Gastroesophageal sphincter (tissue), 4 donors: ENCODE measurements at regions not wholly inside any gene's neighbourhood (a gene's known extent, or its start where the extent isn't known, plus 50 kb on each side); places are given as distances from the start of the nearest gene placed in this dataset.
A peak's percentile ranks its signal among the peaks of the same experiment; 100 is the strongest.

Experiments
- ATAC-seq: fragments of 150-250 bp; one replicate; pipeline ENCODE4 v1.9.1; 2016; ENCODE audit warnings: mild to moderate bottlenecking, moderate library complexity
- H3K27ac ChIP-seq, 4 donors: fragments of 200-600 bp; sonication (generic) in 3 of 4; 1 replicate in 3 of 4; 2 replicates in 1 of 4; pipeline ENCODE4 v1.5.1; 2016 to 2019
- H3K27me3 ChIP-seq: fragments of 200-600 bp; sonication (generic); one replicate; pipeline ENCODE4 v1.5.1; 2019
- H3K36me3 ChIP-seq, 2 donors: fragments of 200-600 bp; sonication (generic); one replicate each; pipeline ENCODE4 v1.5.1; 2019; ENCODE audit warnings: control low read depth in 1 of 2
- H3K4me1 ChIP-seq, 3 donors: fragments of 200-600 bp; sonication (generic); 1 replicate in 2 of 3; 2 replicates in 1 of 3; pipeline ENCODE4 v1.5.1; 2016 to 2019; ENCODE audit warnings: control low read depth in 2 of 3
- H3K4me3 ChIP-seq, 2 donors: fragments of 200-600 bp; sonication (generic); one replicate each; pipeline ENCODE4 v1.5.1; 2019; ENCODE audit warnings: mild to moderate bottlenecking in 1 of 2, moderate library complexity in 1 of 2
- H3K9me3 ChIP-seq, 3 donors: fragments of 200-600 bp; sonication (generic); one replicate each; pipeline ENCODE4 v1.5.1; 2017 to 2019; ENCODE audit warnings: control low read depth in 2 of 3
- CTCF ChIP-seq, 4 experiments: fragments of 200-600 bp in 2 of 4; fragments of 450-650 bp in 2 of 4; sonication (generic) in 1 of 4; IDR thresholded peaks; one replicate each; pipeline ENCODE4 v1.5.1; 2017 to 2019; ENCODE audit warnings: antibody characterized with exemption in 4 of 4, mild to moderate bottlenecking in 2 of 4, moderate library complexity in 2 of 4
- EP300 ChIP-seq: sonication (generic); formaldehyde crosslinking; IDR thresholded peaks from one replicate; pipeline ENCODE4 v1.6.1; 2017; ENCODE audit warnings: antibody characterized with exemption, mild to moderate bottlenecking
- POLR2A ChIP-seq, 2 donors: fragments of 450-650 bp; IDR thresholded peaks; one replicate each; pipeline ENCODE4 v1.6.1; 2017; ENCODE audit warnings: antibody characterized with exemption in 2 of 2, mild to moderate bottlenecking in 2 of 2, moderate library complexity in 1 of 2
- POLR2AphosphoS5 ChIP-seq: sonication (generic); formaldehyde crosslinking; IDR thresholded peaks from one replicate; pipeline ENCODE4 v1.6.1; 2017; ENCODE audit warnings: antibody characterized with exemption
- WGBS, 2 donors: methylation state at CpG; one replicate each; pipeline ENCODE4 v1.1.5; 2018; ENCODE audit warnings: low coverage in 1 of 2; 5-methylcytosine and 5-hydroxymethylcytosine counted together

DNA sequence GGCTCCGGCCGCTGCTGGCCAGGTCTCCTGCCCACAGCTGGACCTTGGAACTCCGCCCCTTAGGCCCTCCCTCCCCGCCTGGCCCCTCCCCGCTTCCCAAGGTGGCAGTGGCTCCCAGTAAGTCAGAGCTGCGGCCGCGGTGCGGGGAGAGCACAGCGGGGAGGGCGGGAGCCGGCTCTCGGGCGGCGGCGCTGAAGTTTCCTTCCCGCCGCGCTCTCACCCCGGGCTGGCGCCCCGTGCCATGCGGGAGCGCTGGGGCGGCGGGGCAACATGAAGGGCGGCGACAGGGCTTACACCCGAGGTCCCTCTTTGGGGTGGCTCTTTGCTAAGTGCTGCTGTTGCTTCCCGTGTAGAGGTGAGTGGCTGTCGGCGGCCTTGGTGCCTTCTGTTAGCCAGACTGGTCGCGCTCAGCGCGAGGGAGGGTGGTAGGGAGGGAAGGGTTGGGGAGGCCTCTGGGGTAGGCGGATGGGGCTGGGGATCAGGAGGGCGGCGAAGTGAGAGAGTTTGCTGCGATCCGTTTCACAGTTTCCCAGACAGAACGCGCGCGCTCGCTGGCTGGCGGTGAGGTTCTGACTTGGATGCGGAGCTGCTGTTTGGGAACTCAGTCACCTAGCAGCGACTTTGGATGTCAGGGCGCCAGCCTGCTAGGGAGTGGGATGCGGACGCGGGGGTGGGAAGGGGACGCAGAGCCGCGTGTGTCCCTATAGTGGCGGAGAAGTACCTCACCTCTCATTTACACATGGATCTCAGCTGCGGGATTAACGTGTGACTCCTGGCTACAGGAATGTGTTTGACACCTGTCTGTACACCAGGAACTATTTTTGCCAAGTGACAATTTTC, 145.5 kb upstream of the UMPS start:
- ATAC-seq = peak; percentile 94
- Histone ChIP-seq H3K4me1 (peaks cover 0 to 19% (median 6%) of the 10 kb centered on the region in 3 donors), H3K27ac (peak overlapping the region in 3 of 4 donors; percentile 63 to 73 (median 68)), H3K27me3 (peaks cover 13% of the 10 kb centered on the region), H3K9me3 (no peaks in the 10 kb centered on the region), H3K4me3 (peak overlapping the region; percentile 31 to 61), H3K36me3 (no peaks in the 10 kb centered on the region)
- TF ChIP-seq POLR2A (IDR thresholded peaks at IDR 0.05) (no peak), POLR2AphosphoS5 (peak; percentile 63)
- WGBS, 2 donors = 0 to 13% methylated on average over 1 to 18 of the region's 59 CpGs

DNA sequence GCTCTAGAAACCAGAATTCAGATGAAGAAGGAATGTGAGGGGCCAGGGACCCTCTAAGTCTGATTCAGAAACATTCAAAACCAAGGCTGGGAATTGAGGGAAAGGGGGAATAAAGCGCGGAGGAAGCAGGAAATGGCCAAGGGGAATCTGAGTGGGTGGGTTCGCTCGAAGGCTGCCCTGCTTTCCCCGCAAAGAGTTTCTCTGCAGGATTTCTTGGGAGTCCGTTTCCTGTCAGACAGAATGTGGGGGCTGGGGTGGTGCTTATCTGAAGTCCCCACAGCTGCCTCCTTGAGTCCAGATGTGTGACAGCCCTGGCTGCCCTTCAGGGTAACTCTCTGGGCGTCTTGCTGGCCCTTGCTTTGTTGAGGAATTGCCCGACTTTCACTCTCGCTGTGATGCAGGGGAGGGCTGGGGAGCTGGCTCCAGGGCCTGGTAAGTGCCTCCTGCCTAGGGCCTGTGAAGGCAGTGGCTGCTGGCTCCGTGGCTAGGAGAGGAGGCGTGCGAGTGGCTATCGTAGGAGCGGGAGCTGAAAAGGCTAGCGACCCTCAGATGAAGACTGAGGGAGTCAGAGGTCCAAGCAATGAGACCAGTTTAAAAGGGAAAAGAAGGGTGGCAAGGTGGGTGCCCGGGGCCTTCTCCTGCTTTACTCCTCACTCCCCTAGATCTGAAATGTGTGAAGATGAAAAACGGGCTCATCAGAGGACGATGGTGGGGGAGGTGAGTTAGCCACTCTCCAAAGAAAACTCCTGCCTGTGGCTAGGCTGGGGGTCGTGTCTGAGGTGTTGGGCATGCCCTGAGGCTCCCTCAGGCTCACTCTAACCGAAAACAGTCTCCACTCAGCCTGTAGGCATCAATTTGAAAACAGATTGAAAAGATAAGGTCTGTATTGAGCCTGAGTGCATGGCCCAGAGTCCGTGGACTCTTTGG, 143.9 kb upstream of the UMPS start:
- peaks cover 0 to 19% (median 6%) of the 10 kb centered on the region in 3 donors for H3K4me1 ChIP-seq
- no peak for TF ChIP-seq EP300
- TF ChIP-seq POLR2AphosphoS5 = no peak
- no peak for TF ChIP-seq POLR2A (IDR thresholded peaks at IDR 0.05)
- no peak for TF ChIP-seq CTCF (IDR thresholded peaks at IDR 0.05)
- no peak for ATAC-seq
- H3K36me3 ChIP-seq = no peaks in the 10 kb centered on the region
- H3K27ac ChIP-seq = no peak overlapping the region
- H3K9me3 ChIP-seq = no peaks in the 10 kb centered on the region
- no peak overlapping the region for H3K4me3 ChIP-seq
- 74 to 89% methylated on average over 10 to 12 of the region's 21 CpGs for WGBS, 2 donors
- peaks cover 13% of the 10 kb centered on the region for H3K27me3 ChIP-seq

DNA sequence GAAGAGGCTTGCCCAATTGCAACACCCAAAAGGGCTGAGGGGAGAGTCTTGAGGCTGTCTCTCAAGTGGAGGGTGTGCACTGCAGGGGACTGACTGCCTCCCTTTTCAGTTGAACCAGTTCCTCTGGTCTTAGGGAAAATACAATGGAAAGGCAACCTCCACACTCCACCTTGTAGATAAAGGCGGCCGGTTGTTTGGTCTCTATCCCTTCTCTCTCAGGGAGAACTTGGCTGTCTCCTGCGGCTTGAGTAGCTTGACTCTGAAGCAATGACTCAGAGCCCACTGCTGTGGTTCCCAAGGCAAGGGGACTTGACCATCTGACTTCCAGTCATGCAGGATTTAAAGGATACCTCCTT, 143.2 kb upstream of the UMPS start:
- Histone ChIP-seq H3K4me1 (peaks cover 0 to 19% (median 6%) of the 10 kb centered on the region in 3 donors), H3K9me3 (no peaks in the 10 kb centered on the region), H3K27me3 (peaks cover 13% of the 10 kb centered on the region), H3K36me3 (no peaks in the 10 kb centered on the region), H3K27ac (no peak overlapping the region), H3K4me3 (no peak overlapping the region)
- WGBS, 2 donors = 100% methylated on average over 2 of the region's 3 CpGs; no CpG with 5 or more reads in 1 of the 2 donors
- no peak for ATAC-seq
- no peak for TF ChIP-seq POLR2AphosphoS5
- TF ChIP-seq CTCF (IDR thresholded peaks at IDR 0.05) = no peak

DNA sequence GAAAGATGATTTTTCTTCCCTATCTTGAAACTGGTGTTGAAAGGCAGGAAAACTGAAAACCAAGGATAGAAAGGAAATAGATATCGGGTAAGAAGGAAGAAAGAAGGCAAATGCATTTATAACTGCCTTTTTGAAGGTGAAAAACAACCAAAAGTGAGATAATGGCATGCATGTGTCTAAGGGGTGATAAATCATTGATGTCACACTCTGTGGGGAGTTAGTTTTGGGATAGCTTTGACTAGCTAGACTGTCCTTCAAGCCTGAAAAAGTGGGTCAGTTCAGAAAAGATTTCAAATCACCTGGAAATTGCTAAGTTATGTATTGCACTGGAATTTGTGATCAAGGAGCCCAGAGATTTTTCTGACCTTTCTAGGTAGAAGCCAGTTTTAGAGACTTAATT, 142.2 kb upstream of the UMPS start:
- ATAC-seq = no peak
- no peak overlapping the region for H3K4me3 ChIP-seq
- H3K9me3 ChIP-seq = no peaks in the 10 kb centered on the region
- H3K36me3 ChIP-seq = no peaks in the 10 kb centered on the region
- H3K4me1 ChIP-seq = peaks cover 0 to 19% (median 6%) of the 10 kb centered on the region in 3 donors
- TF ChIP-seq POLR2AphosphoS5 (no peak), EP300 (no peak), CTCF (IDR thresholded peaks at IDR 0.05) (no peak), POLR2A (IDR thresholded peaks at IDR 0.05) (no peak)
- H3K27ac ChIP-seq = no peak overlapping the region
- 86% methylated on average over 1 of the region's 1 CpG; no CpG with 5 or more reads in 1 of the 2 donors for WGBS, 2 donors
- peaks cover 13% of the 10 kb centered on the region for H3K27me3 ChIP-seq

- no peak overlapping the region for H3K27ac ChIP-seq
- TF ChIP-seq POLR2A (IDR thresholded peaks at IDR 0.05) (no peak), POLR2AphosphoS5 (no peak), EP300 (no peak), CTCF (IDR thresholded peaks at IDR 0.05) (no peak)
- H3K4me1 ChIP-seq = peaks cover 0 to 19% (median 6%) of the 10 kb centered on the region in 3 donors
- H3K27me3 ChIP-seq = peaks cover 13% of the 10 kb centered on the region
- no peaks in the 10 kb centered on the region for H3K9me3 ChIP-seq
- no peak overlapping the region for H3K4me3 ChIP-seq
- no peaks in the 10 kb centered on the region for H3K36me3 ChIP-seq
- 64 to 96% methylated on average over 1 to 2 of the region's 2 CpGs for WGBS, 2 donors
- ATAC-seq = no peak
These were observed 141.5 kb upstream of the UMPS start for GRCh38 chr3:124588794-124589193.
